CD4-positive, alpha-beta T cell treated with Interleukin-10 for 1 hour (primary cell): ENCODE measurements at regions not wholly inside any gene's neighbourhood (a gene's known extent, or its start where the extent isn't known, plus 50 kb on each side); places are given as distances from the start of the nearest gene placed in this dataset.
"Not testable (repeated sequence)": the region's sequence is repeated elsewhere in the genome, so short reads cannot be mapped to it uniquely, and the experiment has no call there.

Experiments used
- DNase-seq: peaks from one replicate; pipeline ENCODE4 v3.0.0-alpha.2; 2020

DNA sequence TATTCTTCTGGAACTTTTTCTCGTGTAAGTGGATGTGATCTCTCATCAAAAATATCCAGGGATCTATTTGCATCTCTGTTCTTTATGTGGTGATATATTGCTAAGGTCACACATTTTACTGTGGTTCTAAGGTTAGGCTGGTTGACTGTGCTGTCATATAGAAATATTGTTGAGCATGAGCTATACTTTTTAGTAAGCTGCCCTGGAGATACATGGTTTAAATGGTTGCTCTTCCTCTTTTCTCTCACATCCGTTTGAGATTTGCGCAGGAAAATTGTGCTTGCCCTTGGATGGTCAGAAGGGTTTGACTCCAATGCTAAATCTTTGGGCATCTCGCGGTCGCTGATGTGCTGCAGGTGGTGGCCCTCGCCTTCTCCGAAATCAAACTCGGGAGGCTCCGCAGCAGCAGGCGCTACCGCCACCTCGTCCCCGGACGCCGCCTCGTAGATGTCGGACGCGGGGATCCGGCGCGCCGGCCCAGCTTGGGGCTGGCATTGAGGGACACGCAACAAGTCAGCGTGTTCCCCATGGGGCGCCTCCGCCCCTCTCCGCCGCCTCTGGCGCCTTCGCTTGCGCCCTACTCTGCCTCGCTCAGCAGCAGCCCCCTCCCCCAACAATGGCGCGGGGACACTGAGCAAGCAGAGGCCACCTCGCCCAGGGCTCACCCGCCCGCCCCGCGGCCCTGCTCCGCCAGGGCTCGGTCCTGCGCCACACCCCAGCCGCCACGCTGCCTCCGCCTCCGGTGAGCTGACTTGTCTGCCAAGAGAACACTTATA lies 154.5 kb downstream of the MSN start:
- peak; percentile 35 for DNase-seq

DNA sequence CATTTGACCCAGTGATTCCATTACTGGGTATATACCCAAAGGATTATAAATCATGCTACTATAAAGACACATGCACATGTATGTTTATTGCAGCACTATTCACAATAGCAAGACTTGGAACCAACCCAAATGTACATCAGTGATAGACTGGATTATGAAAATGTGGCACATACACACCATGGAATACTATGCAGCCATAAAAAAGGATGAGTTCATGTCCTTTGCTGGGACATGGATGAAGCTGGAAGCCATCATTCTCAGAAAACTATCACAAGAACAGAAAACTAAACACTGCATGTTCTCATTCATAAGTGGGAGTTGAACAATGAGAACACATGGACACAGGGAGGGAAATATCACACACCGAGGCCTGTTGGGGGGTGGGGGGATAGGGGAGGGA lies 152.5 kb downstream of the MSN start:
- DNase-seq: not testable (repeated sequence)

DNA sequence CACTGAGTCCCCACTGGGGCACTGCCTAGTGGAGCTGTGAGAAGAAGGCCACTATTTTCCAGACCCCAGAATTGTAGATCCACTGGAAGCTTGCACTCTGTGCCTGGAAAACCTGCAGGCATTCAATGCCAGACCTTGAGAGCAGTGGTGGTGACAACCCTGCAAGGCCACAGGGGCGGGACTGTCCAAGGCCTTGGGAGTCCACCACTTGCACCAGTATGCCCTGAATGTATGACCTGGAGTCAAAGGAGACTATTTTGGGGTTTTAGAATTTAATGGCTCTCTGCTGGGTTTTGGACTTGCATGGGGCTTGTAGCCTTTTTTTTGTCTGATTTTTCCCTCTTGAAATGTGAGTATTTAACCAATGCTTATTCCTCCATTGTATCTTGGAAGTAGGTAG lies 145.8 kb downstream of the MSN start:
- DNase-seq: no peak

DNA sequence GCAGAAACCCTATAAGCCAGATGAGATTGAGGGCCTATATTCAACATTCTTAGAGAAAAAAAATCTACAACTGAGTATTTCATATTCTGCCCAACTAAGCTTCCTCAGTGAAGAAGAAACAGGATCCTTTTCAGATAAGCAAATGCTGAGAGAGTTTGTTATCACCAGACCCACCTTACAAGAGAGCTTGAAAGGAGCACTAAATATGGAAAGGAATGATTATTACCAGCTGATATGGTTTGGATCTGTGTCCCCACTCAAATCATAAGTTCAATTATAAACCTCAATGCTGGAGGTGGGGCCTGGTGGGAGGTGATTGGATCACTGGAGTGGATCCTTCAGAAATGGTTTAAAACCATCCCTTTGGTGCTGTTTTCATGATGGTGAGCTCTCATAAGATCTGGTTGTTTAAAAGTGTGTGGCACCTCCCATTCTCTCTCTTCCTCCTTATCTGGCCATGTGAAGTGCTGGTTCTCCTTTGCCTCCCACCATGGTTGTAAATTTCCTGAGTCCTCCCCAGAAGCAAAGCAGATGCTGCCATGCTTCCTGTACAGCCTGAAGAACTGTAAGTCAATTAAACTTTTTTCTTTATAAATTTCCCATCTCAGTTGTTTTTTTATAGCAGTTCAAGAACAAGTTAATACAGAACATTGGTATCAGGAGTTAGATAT lies 144.2 kb downstream of the MSN start:
- no peak for DNase-seq
